HL-60 (cell line): ENCODE measurements at regions not wholly inside any gene's neighbourhood (a gene's known extent, or its start where the extent isn't known, plus 50 kb on each side); places are given as distances from the start of the nearest gene placed in this dataset.
"Not testable (repeated sequence)": the region's sequence is repeated elsewhere in the genome, so short reads cannot be mapped to it uniquely, and the experiment has no call there.

Source experiments
- DNase-seq, 2 experiments: peaks; one replicate each; pipeline ENCODE4 v3.0.0-alpha.2; 2010 to 2020; ENCODE audit warnings: low read depth in 1 of 2, low spot score in 1 of 2
- H3K27ac ChIP-seq: fragments of 250-450 bp; sonication (Bioruptor Pico); replicated peaks from 2 replicates; pipeline ENCODE4 v1.5.1; 2020; ENCODE audit warnings: mild to moderate bottlenecking, moderate library complexity
- H3K27me3 ChIP-seq: fragments of 250-450 bp; sonication (Bioruptor Pico); 2 replicates; pipeline ENCODE4 v1.5.1; 2021; ENCODE audit warnings: mild to moderate bottlenecking, moderate library complexity; ENCODE audit not compliant: insufficient read depth, poor library complexity, severe bottlenecking
- H3K4me3 ChIP-seq: replicated peaks from 2 replicates; pipeline ENCODE4 v1.5.1; 2011; ENCODE audit warnings: mild to moderate bottlenecking, control low read depth, low read length; ENCODE audit not compliant: insufficient read depth
- GABPA ChIP-seq: IDR thresholded peaks from 2 replicates; pipeline ENCODE4 v1.6.1; 2012; ENCODE audit warnings: low read depth
- POLR2AphosphoS5 ChIP-seq: IDR thresholded peaks from 2 replicates; pipeline ENCODE4 v1.6.1; 2012; ENCODE audit warnings: low read depth
- SPI1 ChIP-seq: IDR thresholded peaks from 2 replicates; pipeline ENCODE4 v1.6.1; 2012; ENCODE audit warnings: low read depth, mild to moderate bottlenecking, borderline replicate concordance
- TF ChIP-seq, protein P1 (sequence below): IDR thresholded peaks from one replicate; pipeline ENCODE4 v1.5.1; 2011; ENCODE audit warnings: low read length, control low read depth, inconsistent platforms; ENCODE audit not compliant: insufficient read depth
- TF ChIP-seq, protein P2 (sequence below): IDR thresholded peaks from 2 replicates; pipeline ENCODE4 v1.6.1; 2012; ENCODE audit warnings: low read depth; ENCODE audit not compliant: insufficient replicate concordance

DNA sequence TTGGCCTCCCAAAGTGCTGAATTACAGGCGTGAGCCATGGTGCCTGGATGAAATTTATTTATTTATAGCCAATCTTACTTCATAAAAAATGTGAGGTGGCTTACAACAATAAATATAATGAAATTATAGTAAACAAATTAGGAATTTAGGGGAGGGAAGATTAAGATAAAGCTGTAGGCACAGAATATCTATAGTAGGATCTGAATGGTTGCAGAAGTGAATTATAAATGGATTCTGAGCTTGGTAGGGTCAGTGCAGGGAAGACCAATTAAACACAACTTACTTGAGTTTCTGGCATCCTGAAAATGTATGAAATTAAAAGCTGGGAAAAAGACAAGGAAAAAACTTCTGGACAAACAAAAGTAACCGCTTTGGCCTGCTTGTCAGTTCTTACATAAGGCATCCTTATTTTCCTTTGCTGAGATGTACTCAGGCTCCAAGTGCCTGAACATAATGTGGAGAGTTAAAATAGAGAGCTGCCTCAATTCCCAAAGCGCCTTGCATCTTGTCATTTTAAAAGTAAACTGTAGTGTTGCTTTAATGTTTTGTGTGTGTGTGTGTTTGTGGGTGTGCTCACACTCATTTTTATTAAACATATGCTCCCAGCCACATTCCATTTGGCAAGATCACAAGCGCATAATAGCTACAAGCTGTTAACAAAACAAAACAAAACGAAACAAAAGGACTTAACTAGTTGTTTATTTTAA is 247.3 kb downstream of the S1PR1 start:
- Histone ChIP-seq H3K27me3 (no peaks in the 10 kb centered on the region), H3K27ac (no peak overlapping the region)
- no peak for DNase-seq

DNA sequence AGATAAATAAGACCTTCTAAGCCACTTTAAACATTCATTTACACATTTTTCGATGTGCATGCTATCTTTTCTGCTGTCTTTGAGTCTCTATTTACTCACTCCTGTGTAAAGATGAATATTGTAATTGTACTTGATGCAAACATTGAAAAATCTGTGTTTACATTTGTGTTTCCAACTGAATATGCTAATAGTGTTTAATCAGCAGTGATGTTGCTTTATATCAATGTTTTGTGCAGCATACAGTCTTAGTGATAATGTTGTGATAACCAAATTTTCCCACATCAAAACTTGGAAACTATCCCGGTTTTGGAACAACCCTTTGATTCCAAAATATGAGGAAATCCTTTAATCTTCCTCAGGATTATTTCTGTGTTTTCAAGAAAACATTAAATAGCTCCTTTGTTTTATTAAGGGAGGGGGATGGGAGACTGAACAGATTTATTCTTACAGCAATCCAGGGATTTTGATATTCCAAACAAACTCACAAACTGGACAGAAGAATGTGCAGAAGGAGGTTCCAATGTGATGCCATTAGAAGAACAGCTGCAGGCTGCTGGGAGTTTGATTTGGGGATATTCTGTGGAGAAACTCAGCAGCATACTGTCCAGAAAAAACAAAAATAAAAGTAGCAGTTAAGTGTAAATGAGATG is 248.0 kb downstream of the S1PR1 start:
- Histone ChIP-seq H3K27ac (no peak overlapping the region), H3K27me3 (no peaks in the 10 kb centered on the region), H3K4me3 (no peak overlapping the region)
- no peak for TF ChIP-seq SPI1
- TF ChIP-seq POLR2AphosphoS5 = no peak
- TF ChIP-seq GABPA = no peak
- TF ChIP-seq, protein P1, sequence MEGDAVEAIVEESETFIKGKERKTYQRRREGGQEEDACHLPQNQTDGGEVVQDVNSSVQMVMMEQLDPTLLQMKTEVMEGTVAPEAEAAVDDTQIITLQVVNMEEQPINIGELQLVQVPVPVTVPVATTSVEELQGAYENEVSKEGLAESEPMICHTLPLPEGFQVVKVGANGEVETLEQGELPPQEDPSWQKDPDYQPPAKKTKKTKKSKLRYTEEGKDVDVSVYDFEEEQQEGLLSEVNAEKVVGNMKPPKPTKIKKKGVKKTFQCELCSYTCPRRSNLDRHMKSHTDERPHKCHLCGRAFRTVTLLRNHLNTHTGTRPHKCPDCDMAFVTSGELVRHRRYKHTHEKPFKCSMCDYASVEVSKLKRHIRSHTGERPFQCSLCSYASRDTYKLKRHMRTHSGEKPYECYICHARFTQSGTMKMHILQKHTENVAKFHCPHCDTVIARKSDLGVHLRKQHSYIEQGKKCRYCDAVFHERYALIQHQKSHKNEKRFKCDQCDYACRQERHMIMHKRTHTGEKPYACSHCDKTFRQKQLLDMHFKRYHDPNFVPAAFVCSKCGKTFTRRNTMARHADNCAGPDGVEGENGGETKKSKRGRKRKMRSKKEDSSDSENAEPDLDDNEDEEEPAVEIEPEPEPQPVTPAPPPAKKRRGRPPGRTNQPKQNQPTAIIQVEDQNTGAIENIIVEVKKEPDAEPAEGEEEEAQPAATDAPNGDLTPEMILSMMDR = no peak
- TF ChIP-seq, protein P2, sequence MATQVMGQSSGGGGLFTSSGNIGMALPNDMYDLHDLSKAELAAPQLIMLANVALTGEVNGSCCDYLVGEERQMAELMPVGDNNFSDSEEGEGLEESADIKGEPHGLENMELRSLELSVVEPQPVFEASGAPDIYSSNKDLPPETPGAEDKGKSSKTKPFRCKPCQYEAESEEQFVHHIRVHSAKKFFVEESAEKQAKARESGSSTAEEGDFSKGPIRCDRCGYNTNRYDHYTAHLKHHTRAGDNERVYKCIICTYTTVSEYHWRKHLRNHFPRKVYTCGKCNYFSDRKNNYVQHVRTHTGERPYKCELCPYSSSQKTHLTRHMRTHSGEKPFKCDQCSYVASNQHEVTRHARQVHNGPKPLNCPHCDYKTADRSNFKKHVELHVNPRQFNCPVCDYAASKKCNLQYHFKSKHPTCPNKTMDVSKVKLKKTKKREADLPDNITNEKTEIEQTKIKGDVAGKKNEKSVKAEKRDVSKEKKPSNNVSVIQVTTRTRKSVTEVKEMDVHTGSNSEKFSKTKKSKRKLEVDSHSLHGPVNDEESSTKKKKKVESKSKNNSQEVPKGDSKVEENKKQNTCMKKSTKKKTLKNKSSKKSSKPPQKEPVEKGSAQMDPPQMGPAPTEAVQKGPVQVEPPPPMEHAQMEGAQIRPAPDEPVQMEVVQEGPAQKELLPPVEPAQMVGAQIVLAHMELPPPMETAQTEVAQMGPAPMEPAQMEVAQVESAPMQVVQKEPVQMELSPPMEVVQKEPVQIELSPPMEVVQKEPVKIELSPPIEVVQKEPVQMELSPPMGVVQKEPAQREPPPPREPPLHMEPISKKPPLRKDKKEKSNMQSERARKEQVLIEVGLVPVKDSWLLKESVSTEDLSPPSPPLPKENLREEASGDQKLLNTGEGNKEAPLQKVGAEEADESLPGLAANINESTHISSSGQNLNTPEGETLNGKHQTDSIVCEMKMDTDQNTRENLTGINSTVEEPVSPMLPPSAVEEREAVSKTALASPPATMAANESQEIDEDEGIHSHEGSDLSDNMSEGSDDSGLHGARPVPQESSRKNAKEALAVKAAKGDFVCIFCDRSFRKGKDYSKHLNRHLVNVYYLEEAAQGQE = no peak
- DNase-seq = no peak

More for the DNA sequence above, 247.3 kb downstream of the S1PR1 start:
- TF ChIP-seq GABPA (no peak), SPI1 (no peak), POLR2AphosphoS5 (no peak)
- TF ChIP-seq, protein P1 = no peak
- TF ChIP-seq, protein P2 = no peak
- H3K4me3 ChIP-seq = no peak overlapping the region

DNA sequence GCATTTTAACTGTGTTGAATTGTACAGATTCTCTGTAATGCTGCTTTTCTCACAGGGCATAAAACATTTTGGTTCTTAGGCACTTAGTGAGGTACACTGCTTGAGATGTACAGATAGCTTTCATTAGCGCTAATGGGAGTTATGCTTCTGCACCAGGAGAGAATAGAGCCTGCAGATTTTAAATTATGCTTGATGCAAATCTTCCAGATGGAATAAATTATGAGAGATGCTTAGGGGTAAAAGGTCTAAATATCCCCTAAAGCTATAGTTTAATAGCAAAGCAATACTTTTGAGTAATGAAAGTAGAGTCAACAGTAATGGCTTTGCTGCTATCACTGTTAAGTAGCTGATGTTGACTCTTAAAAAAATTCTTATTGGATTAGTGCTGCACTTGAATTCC is 248.9 kb downstream of the S1PR1 start:
- Histone ChIP-seq H3K27me3 (no peaks in the 10 kb centered on the region), H3K27ac (no peak overlapping the region)

DNA sequence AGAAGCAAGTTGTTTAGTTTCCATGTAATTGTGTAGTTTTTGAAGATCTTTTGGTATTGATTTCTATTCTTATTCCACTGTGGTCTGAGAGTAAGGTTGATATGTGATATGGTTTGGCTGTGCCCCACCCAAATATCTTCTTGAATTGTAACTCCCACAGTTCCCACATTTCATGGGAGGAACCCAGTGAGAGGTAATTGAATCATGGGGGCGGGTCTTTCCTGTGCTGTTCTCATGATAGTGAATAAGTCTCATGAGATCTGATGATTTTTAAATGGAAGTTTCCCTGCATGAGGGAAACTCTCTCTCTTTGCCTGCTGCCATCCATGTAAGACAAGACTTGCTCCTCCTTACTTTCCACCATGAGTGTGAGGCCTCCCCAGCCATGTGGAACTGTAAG is 255.3 kb downstream of the S1PR1 start:
- H3K4me3 ChIP-seq, H3K27ac ChIP-seq, H3K27me3 ChIP-seq, DNase-seq: not testable (repeated sequence)

More for the DNA sequence above, 248.9 kb downstream of the S1PR1 start:
- DNase-seq = no peak
- TF ChIP-seq, protein P2 = no peak
- TF ChIP-seq POLR2AphosphoS5 (no peak), GABPA (no peak), SPI1 (no peak)
- TF ChIP-seq, protein P1 = no peak
- no peak overlapping the region for H3K4me3 ChIP-seq

DNA sequence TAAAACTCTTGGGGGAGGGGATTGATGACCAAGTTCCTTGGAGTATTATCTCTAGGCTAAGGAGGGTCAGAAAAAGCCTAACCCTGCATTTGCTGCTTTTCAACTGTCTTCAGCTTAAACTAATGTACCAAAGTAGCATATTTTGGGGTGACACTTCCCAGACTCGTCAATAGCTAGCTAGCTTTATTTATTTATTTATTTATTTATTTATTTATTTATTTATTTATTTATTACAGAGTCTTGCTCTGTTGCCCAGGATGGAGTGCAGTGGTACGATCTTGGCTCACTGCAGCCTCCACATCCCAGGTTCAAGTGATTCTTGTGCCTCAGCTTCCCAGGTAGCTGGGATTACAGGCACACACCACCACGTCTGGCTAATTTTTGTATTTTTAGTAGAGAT is 257.1 kb downstream of the S1PR1 start:
- DNase-seq, H3K4me3 ChIP-seq, H3K27me3 ChIP-seq, H3K27ac ChIP-seq: not testable (repeated sequence)
